WTC11 (cell line): ENCODE measurements at regions not wholly inside any gene's neighbourhood (a gene's known extent, or its start where the extent isn't known, plus 50 kb on each side); places are given as distances from the start of the nearest gene placed in this dataset.

ENCODE experiments used
- ARID4B ChIP-seq: sonication (generic); formaldehyde crosslinking; IDR thresholded peaks from 2 replicates; pipeline ENCODE4 v1.8.0; 2023; ENCODE audit warnings: missing genetic modification reagents, mild to moderate bottlenecking, borderline replicate concordance
- ATF6 ChIP-seq: sonication (generic); formaldehyde crosslinking; IDR thresholded peaks from 2 replicates; pipeline ENCODE4 v1.8.1; 2023; ENCODE audit warnings: mild to moderate bottlenecking, missing genetic modification reagents
- CTCF ChIP-seq: fragments of 200-600 bp; IDR thresholded peaks from 2 replicates; pipeline ENCODE4 v1.8.0; 2022; ENCODE audit warnings: antibody characterized with exemption
- GABPB1 ChIP-seq: sonication (generic); formaldehyde crosslinking; IDR thresholded peaks from 2 replicates; pipeline ENCODE4 v1.8.1; 2023; ENCODE audit warnings: mild to moderate bottlenecking, missing genetic modification reagents
- MAX ChIP-seq: sonication (generic); formaldehyde crosslinking; IDR thresholded peaks from 2 replicates; pipeline ENCODE4 v1.8.0; 2022; ENCODE audit warnings: mild to moderate bottlenecking, missing genetic modification reagents
- MLX ChIP-seq: sonication (generic); formaldehyde crosslinking; IDR thresholded peaks from 2 replicates; pipeline ENCODE4 v1.8.1; 2023; ENCODE audit warnings: mild to moderate bottlenecking, missing genetic modification reagents, moderate library complexity
- ZNF232 ChIP-seq: sonication (generic); formaldehyde crosslinking; IDR thresholded peaks from 2 replicates; pipeline ENCODE4 v1.8.0; 2022; ENCODE audit warnings: mild to moderate bottlenecking, missing genetic modification reagents

GRCh38 chr15:77710206-77710605 is 77.5 kb upstream of the LINGO1 start:
- TF ChIP-seq MLX (CRISPR knock-in tag) (no peak), GABPB1 (CRISPR knock-in tag) (no peak), ARID4B (no peak), ZNF232 (CRISPR knock-in tag) (no peak), ATF6 (CRISPR knock-in tag) (no peak), CTCF (no peak), MAX (CRISPR knock-in tag) (no peak)
